Keratinocyte (primary cell): ENCODE measurements at regions not wholly inside any gene's neighbourhood (a gene's known extent, or its start where the extent isn't known, plus 50 kb on each side); places are given as distances from the start of the nearest gene placed in this dataset.

Experiments
- EZH2 ChIP-seq: IDR thresholded peaks from one replicate; pipeline ENCODE4 v1.6.1; 2012; ENCODE audit warnings: inconsistent platforms, mild to moderate bottlenecking, low read length, moderate library complexity
- TF ChIP-seq, protein P1 (sequence below), 3 experiments: IDR thresholded peaks in 1 of 3; conservative IDR thresholded peaks in 1 of 3; optimal IDR thresholded peaks in 1 of 3; 2 replicates in 2 of 3; 3 replicates in 1 of 3; pipeline versions ENCODE3 to v1.5.1; 2011; ENCODE audit warnings: low read length in 3 of 3, mild to moderate bottlenecking in 3 of 3, moderate library complexity in 2 of 3, control low read depth in 1 of 3, inconsistent platforms in 1 of 3; ENCODE audit not compliant: insufficient read depth in 2 of 3; ENCODE audit errors: extremely low read depth in 1 of 3

DNA sequence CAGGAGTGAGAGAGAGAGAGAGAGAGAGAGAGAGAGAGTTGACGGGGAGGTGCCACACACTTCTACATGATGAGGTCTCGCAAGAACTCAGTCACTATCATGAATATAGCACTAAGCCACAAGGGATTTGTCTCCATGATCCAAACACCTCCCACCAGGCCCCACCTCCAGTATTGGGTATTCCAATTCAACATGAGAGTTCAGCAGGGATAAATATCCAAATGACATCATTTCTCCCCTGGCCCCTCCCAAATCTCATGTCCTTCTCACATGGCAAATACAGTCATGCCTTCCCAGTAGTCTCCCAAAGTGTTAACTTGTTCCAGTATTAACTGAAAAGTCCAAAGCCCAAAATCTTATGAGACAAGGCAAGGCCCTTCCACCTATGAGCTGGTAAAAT is 330.7 kb downstream of the CDH26 start:
- TF ChIP-seq EZH2, result no peak
- TF ChIP-seq, protein P1, sequence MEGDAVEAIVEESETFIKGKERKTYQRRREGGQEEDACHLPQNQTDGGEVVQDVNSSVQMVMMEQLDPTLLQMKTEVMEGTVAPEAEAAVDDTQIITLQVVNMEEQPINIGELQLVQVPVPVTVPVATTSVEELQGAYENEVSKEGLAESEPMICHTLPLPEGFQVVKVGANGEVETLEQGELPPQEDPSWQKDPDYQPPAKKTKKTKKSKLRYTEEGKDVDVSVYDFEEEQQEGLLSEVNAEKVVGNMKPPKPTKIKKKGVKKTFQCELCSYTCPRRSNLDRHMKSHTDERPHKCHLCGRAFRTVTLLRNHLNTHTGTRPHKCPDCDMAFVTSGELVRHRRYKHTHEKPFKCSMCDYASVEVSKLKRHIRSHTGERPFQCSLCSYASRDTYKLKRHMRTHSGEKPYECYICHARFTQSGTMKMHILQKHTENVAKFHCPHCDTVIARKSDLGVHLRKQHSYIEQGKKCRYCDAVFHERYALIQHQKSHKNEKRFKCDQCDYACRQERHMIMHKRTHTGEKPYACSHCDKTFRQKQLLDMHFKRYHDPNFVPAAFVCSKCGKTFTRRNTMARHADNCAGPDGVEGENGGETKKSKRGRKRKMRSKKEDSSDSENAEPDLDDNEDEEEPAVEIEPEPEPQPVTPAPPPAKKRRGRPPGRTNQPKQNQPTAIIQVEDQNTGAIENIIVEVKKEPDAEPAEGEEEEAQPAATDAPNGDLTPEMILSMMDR (optimal IDR thresholded peaks at IDR 0.05 in 1 of 3, IDR thresholded peaks at IDR 0.05 in 1 of 3, conservative IDR thresholded peaks at IDR 0.05 in 1 of 3; ENCODE audit: extremely low read depth in 1 of 3, insufficient read depth in 2 of 3, low read length in 3 of 3), result no peak
